Mesothelial cell of epicardium (in vitro differentiated cells): ENCODE measurements at regions not wholly inside any gene's neighbourhood (a gene's known extent, or its start where the extent isn't known, plus 50 kb on each side); places are given as distances from the start of the nearest gene placed in this dataset.

Source experiments
- DNase-seq, 2 experiments: peaks; one replicate each; pipeline ENCODE4 v3.0.0; 2021; ENCODE audit warnings: low spot score in 2 of 2; ENCODE audit not compliant: unreplicated experiment in 2 of 2
- H3K27ac Mint-ChIP-seq: 2 replicates; pipeline ENCODE4 v1.8.0; 2021; ENCODE audit warnings: mixed read lengths
- H3K27me3 Mint-ChIP-seq: 2 replicates; pipeline ENCODE4 v1.8.0; 2021; ENCODE audit warnings: low read depth, mixed read lengths
- H3K36me3 Mint-ChIP-seq: 2 replicates; pipeline ENCODE4 v1.8.0; 2021; ENCODE audit warnings: mixed read lengths
- H3K4me1 Mint-ChIP-seq: 2 replicates; pipeline ENCODE4 v1.8.0; 2021; ENCODE audit warnings: mixed read lengths
- H3K4me3 Mint-ChIP-seq: 2 replicates; pipeline ENCODE4 v1.8.0; 2021; ENCODE audit warnings: mild to moderate bottlenecking, moderate library complexity, mixed read lengths
- H3K9me3 Mint-ChIP-seq: 2 replicates; pipeline ENCODE4 v1.8.0; 2021; ENCODE audit warnings: mixed read lengths
- TF ChIP-seq, protein P1 (sequence below): fragments of 200-600 bp; sonication (generic); IDR thresholded peaks from one replicate; pipeline ENCODE4 v1.5.0; 2021; ENCODE audit warnings: antibody characterized with exemption; ENCODE audit not compliant: unreplicated experiment

DNA sequence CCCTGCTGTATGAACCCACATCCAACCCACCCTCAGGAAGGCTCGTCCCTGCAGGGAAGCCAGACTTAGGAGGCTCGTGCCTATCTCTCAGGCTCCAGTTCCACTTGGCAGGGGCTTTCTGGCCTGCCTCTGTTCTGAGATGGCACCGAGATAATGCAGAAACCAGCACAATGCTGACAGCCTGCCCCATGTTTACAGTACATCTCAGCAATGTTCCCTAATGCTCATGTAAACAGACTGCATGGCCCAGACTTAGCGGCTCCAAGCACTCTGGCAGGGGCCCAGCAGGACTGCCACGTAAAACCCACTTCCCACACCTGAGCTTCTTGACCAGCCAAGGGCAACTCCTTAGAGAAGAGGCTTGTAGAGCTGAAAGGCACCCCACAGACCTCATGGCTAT lies 499.5 kb upstream of the BRINP1 start:
- no peak overlapping the region for H3K27ac Mint-ChIP-seq

DNA sequence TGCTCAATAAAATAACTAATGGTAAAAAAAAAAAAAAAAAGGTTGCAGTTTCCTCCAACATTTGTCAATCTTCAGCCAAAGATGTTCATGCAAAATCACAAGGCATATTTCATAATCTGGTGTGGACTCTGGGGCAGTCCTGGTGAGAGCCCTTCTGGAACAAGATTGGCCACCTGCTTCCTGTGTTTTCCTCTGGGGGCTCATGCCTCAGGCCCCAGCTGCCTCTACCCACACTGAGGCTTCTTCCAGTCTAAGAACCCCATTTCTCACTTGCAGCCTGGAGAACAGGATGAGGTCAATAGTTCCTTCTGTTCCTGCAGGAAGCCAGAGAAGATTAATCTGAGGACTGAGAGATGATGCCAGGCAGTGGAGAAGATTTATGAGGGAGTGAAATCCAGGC lies 492.6 kb upstream of the BRINP1 start:
- no peaks in the 10 kb centered on the region for H3K27me3 Mint-ChIP-seq
- no peak overlapping the region for H3K4me3 Mint-ChIP-seq
- H3K36me3 Mint-ChIP-seq: peaks cover 20% of the 10 kb centered on the region
- TF ChIP-seq, protein P1, sequence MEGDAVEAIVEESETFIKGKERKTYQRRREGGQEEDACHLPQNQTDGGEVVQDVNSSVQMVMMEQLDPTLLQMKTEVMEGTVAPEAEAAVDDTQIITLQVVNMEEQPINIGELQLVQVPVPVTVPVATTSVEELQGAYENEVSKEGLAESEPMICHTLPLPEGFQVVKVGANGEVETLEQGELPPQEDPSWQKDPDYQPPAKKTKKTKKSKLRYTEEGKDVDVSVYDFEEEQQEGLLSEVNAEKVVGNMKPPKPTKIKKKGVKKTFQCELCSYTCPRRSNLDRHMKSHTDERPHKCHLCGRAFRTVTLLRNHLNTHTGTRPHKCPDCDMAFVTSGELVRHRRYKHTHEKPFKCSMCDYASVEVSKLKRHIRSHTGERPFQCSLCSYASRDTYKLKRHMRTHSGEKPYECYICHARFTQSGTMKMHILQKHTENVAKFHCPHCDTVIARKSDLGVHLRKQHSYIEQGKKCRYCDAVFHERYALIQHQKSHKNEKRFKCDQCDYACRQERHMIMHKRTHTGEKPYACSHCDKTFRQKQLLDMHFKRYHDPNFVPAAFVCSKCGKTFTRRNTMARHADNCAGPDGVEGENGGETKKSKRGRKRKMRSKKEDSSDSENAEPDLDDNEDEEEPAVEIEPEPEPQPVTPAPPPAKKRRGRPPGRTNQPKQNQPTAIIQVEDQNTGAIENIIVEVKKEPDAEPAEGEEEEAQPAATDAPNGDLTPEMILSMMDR: no peak
- peaks cover 33% of the 10 kb centered on the region for H3K9me3 Mint-ChIP-seq
- no peak overlapping the region for H3K27ac Mint-ChIP-seq
- H3K4me1 Mint-ChIP-seq: peaks cover 45% of the 10 kb centered on the region
- DNase-seq: no peak

More for the DNA sequence above, 499.5 kb upstream of the BRINP1 start:
- no peak for DNase-seq
- H3K4me3 Mint-ChIP-seq: no peak overlapping the region
- TF ChIP-seq, protein P1: no peak
- no peaks in the 10 kb centered on the region for H3K27me3 Mint-ChIP-seq
- H3K36me3 Mint-ChIP-seq: peaks cover 18% of the 10 kb centered on the region
- H3K9me3 Mint-ChIP-seq: peaks cover 33% of the 10 kb centered on the region
- peaks cover 4% of the 10 kb centered on the region for H3K4me1 Mint-ChIP-seq

DNA sequence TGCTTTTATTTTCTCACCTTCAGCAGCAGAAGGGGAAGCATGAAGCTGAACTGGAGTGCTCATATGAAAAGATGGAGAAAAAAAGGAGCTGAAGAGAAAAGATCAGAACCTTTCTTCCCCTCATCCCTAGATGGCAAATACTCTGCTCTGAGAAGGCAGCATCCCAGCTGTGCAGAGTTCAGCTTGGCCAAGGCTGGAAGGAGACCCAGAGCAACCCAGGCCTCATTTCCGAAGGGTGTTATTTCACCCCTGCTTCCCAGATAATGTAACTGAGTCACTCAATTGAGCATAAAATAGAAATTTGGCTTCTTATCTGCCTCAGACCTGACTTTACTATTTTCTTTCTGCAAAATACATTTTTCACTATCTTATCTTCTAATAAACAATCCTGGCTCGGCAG lies 489.9 kb upstream of the BRINP1 start:
- Mint-ChIP-seq H3K9me3 (peaks cover 12% of the 10 kb centered on the region), H3K27ac (peak overlapping the region; percentile 80), H3K4me3 (no peak overlapping the region), H3K27me3 (no peaks in the 10 kb centered on the region), H3K36me3 (peaks cover 7% of the 10 kb centered on the region), H3K4me1 (peaks cover 61% of the 10 kb centered on the region)
- TF ChIP-seq, protein P1: no peak
- no peak for DNase-seq

DNA sequence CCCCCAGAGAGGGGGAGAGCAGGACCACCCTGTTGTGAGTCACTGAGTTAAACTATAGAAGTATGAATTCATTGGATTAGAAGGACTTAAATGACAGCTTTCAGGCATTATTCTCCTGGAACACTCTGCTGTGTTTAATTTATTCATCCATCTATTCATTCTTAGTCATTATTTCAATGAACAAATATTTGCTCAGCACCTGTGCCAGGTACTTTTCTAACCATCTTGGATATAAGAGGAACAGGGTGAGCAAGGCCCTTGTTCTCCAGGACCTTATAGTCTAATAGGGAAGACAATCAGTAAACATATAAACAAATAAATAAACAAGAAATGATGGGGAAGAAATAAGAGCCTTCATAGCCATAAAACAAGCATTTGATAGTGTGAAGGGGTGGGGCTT lies 483.9 kb upstream of the BRINP1 start:
- Mint-ChIP-seq H3K4me1 (peaks cover 57% of the 10 kb centered on the region), H3K4me3 (no peak overlapping the region), H3K27me3 (no peaks in the 10 kb centered on the region), H3K36me3 (no peaks in the 10 kb centered on the region), H3K27ac (peak overlapping the region; percentile 52), H3K9me3 (peaks cover 4% of the 10 kb centered on the region)
- no peak for DNase-seq
- TF ChIP-seq, protein P1: no peak

DNA sequence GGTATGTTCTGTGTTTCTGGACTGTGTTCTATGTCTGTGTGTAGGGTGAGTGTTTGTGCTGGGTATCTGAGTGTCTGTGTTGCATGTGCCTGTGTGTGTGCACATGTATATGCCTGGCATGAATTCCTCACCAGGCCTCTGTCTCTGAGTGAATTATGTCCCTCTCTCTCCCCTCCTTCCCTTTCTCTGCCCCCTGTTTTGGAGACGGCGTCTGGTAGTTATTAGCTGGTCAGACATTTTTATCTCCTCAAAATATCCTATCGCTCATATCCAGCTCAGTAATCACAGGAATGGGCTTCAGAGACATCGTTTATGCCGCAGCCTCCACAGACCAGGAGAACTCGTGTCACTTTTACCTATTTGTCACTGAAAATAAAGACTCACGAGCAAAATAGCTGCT lies 483.2 kb upstream of the BRINP1 start:
- Mint-ChIP-seq H3K4me3 (no peak overlapping the region), H3K27me3 (no peaks in the 10 kb centered on the region), H3K4me1 (peaks cover 51% of the 10 kb centered on the region), H3K36me3 (peaks cover 3% of the 10 kb centered on the region), H3K9me3 (peaks cover 10% of the 10 kb centered on the region), H3K27ac (peak overlapping the region; percentile 52)
- TF ChIP-seq, protein P1: no peak
- DNase-seq: no peak

DNA sequence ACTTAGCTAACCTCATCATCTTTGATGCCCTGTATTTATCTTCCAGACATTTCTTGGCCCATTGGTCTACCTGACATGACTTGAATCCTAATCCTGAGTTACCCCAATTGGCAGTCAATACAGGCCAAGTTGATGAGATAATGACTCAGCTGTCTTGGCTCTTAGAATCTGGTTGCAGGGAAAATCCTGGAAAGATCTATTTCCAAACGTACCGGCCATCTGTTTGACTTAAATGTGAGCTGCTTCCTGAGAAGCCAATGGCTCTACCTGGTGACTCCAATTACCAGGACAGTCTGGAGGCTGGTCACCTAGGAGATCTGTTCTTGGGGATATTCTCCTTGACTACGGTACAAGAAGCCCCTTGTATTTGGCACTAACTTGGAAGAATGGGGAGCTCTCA lies 475.2 kb upstream of the BRINP1 start:
- no peaks in the 10 kb centered on the region for H3K27me3 Mint-ChIP-seq
- peaks cover 18% of the 10 kb centered on the region for H3K9me3 Mint-ChIP-seq
- H3K4me1 Mint-ChIP-seq: peaks cover 17% of the 10 kb centered on the region
- peaks cover 3% of the 10 kb centered on the region for H3K36me3 Mint-ChIP-seq
- H3K27ac Mint-ChIP-seq: no peak overlapping the region
- TF ChIP-seq, protein P1: no peak
- no peak overlapping the region for H3K4me3 Mint-ChIP-seq
- no peak for DNase-seq
